Skeletal muscle tissue (tissue), 3 donors: ENCODE measurements at regions not wholly inside any gene's neighbourhood (a gene's known extent, or its start where the extent isn't known, plus 50 kb on each side); places are given as distances from the start of the nearest gene placed in this dataset.
"Not testable (repeated sequence)": the region's sequence is repeated elsewhere in the genome, so short reads cannot be mapped to it uniquely, and the experiment has no call there.

ENCODE experiments used
- H3K27ac ChIP-seq: one replicate; pipeline ENCODE4 v1.7.0; 2013; ENCODE audit warnings: mild to moderate bottlenecking, low read depth, low read length, inconsistent platforms
- H3K27me3 ChIP-seq, 3 donors: one replicate each; pipeline ENCODE4 v1.7.0; 2013; ENCODE audit warnings: low read length in 3 of 3; ENCODE audit not compliant: control insufficient read depth in 3 of 3, insufficient read depth in 3 of 3
- H3K36me3 ChIP-seq, 3 donors: one replicate each; pipeline ENCODE4 v1.7.0; 2013; ENCODE audit warnings: low read length in 3 of 3; ENCODE audit not compliant: control insufficient read depth in 3 of 3, insufficient read depth in 3 of 3
- H3K4me1 ChIP-seq, 3 donors: one replicate each; pipeline ENCODE4 v1.7.0; 2013; ENCODE audit warnings: low read length in 3 of 3, mild to moderate bottlenecking in 3 of 3; ENCODE audit not compliant: control insufficient read depth in 3 of 3, insufficient read depth in 3 of 3
- H3K4me3 ChIP-seq, 3 donors: one replicate each; pipeline ENCODE4 v1.7.0; 2013; ENCODE audit warnings: low read length in 3 of 3
- H3K9ac ChIP-seq, 3 donors: one replicate each; pipeline ENCODE4 v1.7.0; 2013; ENCODE audit warnings: low read length in 3 of 3, mild to moderate bottlenecking in 3 of 3, moderate library complexity in 2 of 3, low read depth in 1 of 3
- H3K9me3 ChIP-seq, 3 donors: one replicate each; pipeline ENCODE4 v1.7.0; 2013; ENCODE audit warnings: low read length in 3 of 3; ENCODE audit not compliant: control insufficient read depth in 3 of 3
- donor health status: Osteomylitis.

DNA sequence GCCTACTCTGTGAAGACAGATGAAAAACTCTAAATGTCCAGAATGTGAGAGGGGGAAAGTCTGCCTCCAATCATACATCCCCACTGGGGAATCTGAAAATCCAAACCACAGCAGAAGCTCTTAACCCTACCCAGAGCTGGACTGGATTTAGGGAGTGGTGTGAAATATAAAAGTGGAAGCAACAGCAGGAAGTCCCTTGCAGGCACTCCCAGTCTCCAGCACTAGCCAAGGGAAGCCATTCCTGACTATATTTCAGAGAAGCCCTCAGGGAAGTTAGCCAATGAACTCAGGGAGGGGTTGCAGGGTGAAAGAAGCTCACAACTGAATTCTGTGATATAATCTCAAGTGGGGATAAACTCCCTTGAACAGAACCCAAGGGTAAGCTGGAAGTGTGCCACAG is 51.5 kb downstream of the CRPPA start:
- peaks cover 0 to 7% (median 0%) of the 10 kb centered on the region in 3 donors for H3K36me3 ChIP-seq
- no peaks in the 10 kb centered on the region for H3K27me3 ChIP-seq
- no peak overlapping the region for H3K4me3 ChIP-seq
- no peaks in the 10 kb centered on the region for H3K9me3 ChIP-seq
- H3K4me1 ChIP-seq: no peaks in the 10 kb centered on the region
- H3K9ac ChIP-seq: no peak overlapping the region
- no peak overlapping the region for H3K27ac ChIP-seq

DNA sequence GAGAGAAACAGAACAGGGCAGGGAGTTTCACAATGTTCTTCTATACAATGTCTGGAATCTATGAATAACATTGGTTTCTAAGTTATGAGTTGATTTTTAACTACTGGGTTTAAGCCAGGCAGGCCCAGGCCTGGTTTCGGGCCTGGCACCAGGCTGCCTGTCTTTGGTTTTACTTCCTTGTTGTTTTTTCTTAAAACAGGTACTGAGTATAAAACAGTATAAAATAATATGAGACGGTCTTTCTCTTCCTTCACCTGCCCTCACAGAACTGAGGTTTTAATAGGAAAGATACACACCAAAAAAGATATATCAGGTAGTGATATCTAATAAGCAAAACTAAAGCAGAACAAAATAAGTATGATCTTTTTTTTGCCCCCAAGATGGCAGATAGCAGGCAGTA is 52.0 kb downstream of the CRPPA start:
- H3K27me3 ChIP-seq, H3K9ac ChIP-seq, H3K4me3 ChIP-seq, H3K36me3 ChIP-seq, H3K27ac ChIP-seq, H3K4me1 ChIP-seq, H3K9me3 ChIP-seq: not testable (repeated sequence)

DNA sequence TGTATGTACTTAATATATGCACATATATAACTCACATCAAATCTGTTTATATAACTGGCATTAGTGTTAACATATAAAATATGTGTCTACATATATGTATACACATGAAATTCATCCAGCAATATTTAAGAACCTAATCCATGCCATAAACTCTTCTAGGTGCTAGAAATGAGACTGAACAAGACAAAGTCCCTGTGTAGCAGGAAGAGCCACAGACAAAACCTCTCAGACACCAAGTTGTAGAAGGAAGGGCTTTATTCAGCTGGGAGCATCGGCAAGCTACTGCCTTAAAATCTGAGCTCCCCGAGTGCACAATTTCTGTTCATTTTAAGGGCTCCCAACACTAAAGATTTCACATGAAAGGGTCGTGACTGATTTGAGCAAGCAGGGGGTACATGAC is 52.5 kb downstream of the CRPPA start:
- no peaks in the 10 kb centered on the region for H3K9me3 ChIP-seq
- no peak overlapping the region for H3K4me3 ChIP-seq
- peaks cover 0 to 7% (median 0%) of the 10 kb centered on the region in 3 donors for H3K36me3 ChIP-seq
- H3K27me3 ChIP-seq: no peaks in the 10 kb centered on the region
- H3K4me1 ChIP-seq: no peaks in the 10 kb centered on the region
- no peak overlapping the region for H3K27ac ChIP-seq
- H3K9ac ChIP-seq: no peak overlapping the region

DNA sequence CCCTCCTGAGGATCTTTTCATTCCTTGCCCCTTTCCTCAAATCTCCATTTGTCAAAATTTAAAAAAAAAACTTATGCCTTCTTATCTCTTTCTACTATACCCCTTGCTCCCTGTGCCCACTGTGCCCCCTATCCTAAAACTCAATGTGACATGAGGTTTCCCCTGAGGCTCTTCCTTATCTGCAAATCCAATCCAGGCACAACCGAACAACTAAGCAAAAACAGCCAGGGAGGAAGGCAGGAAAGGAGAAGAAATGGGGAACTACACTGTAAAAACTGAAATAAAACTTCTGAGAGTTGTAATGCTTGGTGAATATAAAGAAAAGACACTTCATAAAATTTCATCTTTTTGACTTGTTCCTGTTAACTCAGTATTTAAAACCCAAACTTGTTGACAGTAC is 54.2 kb downstream of the CRPPA start:
- no peaks in the 10 kb centered on the region for H3K9me3 ChIP-seq
- no peaks in the 10 kb centered on the region for H3K4me1 ChIP-seq
- H3K27ac ChIP-seq: no peak overlapping the region
- peaks cover 0 to 4% (median 0%) of the 10 kb centered on the region in 3 donors for H3K36me3 ChIP-seq
- H3K27me3 ChIP-seq: no peaks in the 10 kb centered on the region
- no peak overlapping the region for H3K9ac ChIP-seq
- H3K4me3 ChIP-seq: no peak overlapping the region

DNA sequence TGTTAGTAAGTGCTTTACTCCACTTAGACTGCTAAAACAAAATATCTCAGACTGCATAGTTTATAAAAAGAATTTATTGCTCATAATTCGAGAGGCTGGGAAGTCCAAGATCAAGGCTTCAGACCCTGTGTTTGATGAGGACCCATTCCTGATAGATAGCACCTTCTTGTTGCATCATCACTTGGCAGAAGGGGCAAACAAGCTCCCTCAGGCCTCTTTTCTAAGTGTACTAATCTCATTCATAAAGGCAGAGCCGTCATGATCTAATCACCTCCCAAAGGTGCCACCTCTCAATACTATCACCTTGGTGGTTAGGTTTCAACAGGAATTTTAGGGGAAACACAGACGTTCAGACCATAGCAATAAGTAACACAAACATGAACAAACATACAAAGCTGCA is 55.4 kb downstream of the CRPPA start:
- H3K4me3 ChIP-seq: no peak overlapping the region
- H3K36me3 ChIP-seq: peaks cover 0 to 4% (median 0%) of the 10 kb centered on the region in 3 donors
- H3K27ac ChIP-seq: no peak overlapping the region
- H3K27me3 ChIP-seq: no peaks in the 10 kb centered on the region
- H3K4me1 ChIP-seq: no peaks in the 10 kb centered on the region
- H3K9me3 ChIP-seq: no peaks in the 10 kb centered on the region
- no peak overlapping the region for H3K9ac ChIP-seq

DNA sequence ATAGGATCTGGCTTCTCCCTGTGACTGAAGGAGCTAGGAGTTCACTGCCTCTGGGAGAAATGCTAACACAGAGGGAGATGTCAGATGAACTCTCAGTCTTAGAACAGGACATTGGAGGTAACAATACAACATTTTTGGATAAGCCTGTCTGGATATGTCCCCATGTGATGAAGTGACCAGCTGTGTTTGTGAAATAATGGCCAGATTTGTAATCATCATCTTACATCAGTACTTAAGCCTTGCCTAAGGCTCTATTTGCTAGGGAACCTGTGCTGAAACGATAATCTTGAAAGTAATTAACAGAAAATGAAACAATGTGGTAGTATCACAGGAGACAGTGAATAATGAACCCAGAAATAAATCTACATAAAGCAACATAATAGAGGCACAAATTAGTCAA is 56.2 kb downstream of the CRPPA start:
- Histone ChIP-seq H3K4me1 (no peaks in the 10 kb centered on the region), H3K36me3 (peaks cover 0 to 4% (median 0%) of the 10 kb centered on the region in 3 donors), H3K9ac (no peak overlapping the region), H3K4me3 (no peak overlapping the region), H3K9me3 (no peaks in the 10 kb centered on the region), H3K27me3 (no peaks in the 10 kb centered on the region), H3K27ac (no peak overlapping the region)

DNA sequence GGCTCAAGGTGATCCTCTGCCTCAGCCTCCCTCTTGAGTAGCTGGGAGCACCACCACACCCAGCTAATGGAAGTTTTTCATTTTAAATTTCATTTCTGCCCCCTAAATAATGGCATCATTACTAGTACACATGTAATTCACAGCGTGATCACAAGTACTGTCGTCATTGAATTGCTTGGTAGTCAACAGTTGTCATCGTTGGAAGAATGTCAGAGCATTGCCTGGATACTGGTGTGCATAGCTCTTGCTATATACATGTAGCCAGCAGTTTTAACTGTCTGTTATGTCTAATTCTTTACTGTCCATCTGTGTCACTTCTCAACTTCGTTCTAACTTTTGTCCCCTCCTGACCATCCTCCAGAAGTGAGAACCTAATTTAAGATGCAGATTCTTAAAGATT is 62.1 kb downstream of the CRPPA start:
- Histone ChIP-seq H3K9ac (no peak overlapping the region), H3K36me3 (no peaks in the 10 kb centered on the region), H3K9me3 (no peaks in the 10 kb centered on the region), H3K27ac (no peak overlapping the region), H3K27me3 (no peaks in the 10 kb centered on the region), H3K4me3 (no peak overlapping the region), H3K4me1 (no peaks in the 10 kb centered on the region)

DNA sequence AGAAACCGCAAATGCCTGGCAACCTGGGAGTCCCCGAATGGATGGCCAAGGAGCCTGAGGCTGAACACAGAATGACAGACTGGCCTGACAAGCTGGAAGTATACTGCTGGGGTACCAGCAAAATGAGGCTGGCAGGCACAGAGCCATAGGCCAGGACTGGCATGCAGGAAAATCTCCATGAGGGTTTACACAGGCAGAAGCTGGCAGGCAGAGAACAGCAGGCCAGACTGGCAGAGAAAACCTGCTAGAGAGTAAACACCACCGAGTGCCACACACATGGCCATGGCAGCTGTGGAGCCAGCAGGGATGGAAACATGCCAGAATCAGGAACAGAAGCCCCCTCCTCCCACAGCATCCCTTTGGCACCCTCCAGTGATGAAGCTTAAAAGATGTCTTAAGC is 63.4 kb downstream of the CRPPA start:
- H3K4me3 ChIP-seq: no peak overlapping the region
- H3K27ac ChIP-seq: no peak overlapping the region
- no peaks in the 10 kb centered on the region for H3K9me3 ChIP-seq
- no peaks in the 10 kb centered on the region for H3K27me3 ChIP-seq
- H3K4me1 ChIP-seq: no peaks in the 10 kb centered on the region
- H3K9ac ChIP-seq: no peak overlapping the region
- no peaks in the 10 kb centered on the region for H3K36me3 ChIP-seq

DNA sequence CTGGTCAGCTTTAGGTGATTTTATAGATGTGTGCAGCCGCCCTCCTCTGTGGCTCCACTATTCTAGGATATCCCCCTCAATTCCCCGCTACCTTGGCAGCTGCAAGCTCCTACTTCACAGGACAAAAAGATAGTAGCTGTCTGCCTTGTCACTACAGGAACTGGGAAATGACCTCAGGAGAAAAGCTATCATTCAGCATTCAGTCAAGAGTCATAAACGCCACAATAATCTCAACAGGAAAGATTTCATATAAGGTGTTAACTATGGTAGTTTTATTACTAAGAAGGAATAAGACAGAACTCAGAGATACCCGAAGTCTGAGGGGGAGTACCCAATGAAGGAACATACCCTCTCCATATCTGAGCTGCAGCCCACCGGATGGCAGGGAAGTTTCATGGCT is 63.9 kb downstream of the CRPPA start:
- H3K4me1 ChIP-seq: no peaks in the 10 kb centered on the region
- H3K36me3 ChIP-seq: no peaks in the 10 kb centered on the region
- no peaks in the 10 kb centered on the region for H3K9me3 ChIP-seq
- no peak overlapping the region for H3K27ac ChIP-seq
- no peak overlapping the region for H3K4me3 ChIP-seq
- no peak overlapping the region for H3K9ac ChIP-seq
- H3K27me3 ChIP-seq: no peaks in the 10 kb centered on the region

DNA sequence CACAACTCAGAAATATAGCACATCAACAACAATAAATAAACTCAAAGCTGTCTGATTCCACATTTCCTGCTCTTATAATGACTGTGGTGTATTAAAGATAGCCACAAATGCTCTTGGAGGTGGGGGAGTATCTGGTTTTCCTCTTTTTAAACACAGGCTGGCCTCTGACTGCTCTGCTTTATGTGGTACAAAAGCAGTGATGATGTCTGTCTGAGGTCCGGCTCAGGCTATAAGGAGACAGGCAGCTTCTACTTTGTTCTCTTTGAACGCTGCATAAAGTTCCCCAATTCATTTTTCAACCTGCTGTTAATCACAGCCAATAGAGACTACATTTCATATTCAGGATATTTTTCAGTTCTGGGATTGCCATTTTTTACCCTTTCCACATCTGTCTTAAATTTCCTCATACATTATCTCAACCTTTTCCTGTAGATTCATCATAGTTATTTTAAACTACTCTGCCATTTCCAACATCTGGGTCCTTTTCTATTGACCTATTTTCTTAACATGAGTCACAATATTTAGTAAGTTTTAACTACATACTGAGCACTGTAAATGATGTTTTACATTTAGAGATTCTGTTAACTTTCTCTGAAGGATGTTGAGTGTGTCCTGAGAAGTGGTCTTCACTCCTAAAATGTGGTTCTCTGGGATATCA is 64.9 kb downstream of the CRPPA start:
- H3K4me1 ChIP-seq: no peaks in the 10 kb centered on the region
- H3K27ac ChIP-seq: no peak overlapping the region
- no peak overlapping the region for H3K9ac ChIP-seq
- no peaks in the 10 kb centered on the region for H3K27me3 ChIP-seq
- H3K9me3 ChIP-seq: no peaks in the 10 kb centered on the region
- H3K36me3 ChIP-seq: no peaks in the 10 kb centered on the region
- no peak overlapping the region for H3K4me3 ChIP-seq

DNA sequence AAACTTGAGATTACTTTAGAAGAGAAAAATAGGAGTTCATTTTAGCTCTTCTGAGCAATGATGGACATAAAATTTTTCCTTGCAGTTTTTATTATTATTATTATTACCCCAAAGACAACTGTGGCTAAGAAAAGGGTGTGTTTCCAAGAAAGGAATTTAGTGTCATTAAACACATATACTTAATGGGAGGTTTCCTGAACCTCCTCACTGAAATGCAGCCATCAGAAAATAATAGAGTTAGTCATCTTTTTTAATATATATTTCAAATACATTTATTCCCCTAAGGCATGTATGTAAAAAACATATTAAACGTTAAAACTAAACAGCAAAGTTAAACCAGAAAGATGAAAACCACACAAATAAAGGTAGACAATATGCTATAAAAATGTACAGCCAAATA is 66.8 kb downstream of the CRPPA start:
- H3K27me3 ChIP-seq: no peaks in the 10 kb centered on the region
- H3K4me1 ChIP-seq: no peaks in the 10 kb centered on the region
- no peaks in the 10 kb centered on the region for H3K36me3 ChIP-seq
- H3K9ac ChIP-seq: no peak overlapping the region
- H3K27ac ChIP-seq: no peak overlapping the region
- no peak overlapping the region for H3K4me3 ChIP-seq
- no peaks in the 10 kb centered on the region for H3K9me3 ChIP-seq
